GM18508 (cell line): ENCODE measurements at regions not wholly inside any gene's neighbourhood (a gene's known extent, or its start where the extent isn't known, plus 50 kb on each side); places are given as distances from the start of the nearest gene placed in this dataset.

Experiments used
- ATAC-seq: cut with Tn5 transposase; IDR thresholded peaks from one replicate; pipeline ENCODE4 v1.9.1; 2021; ENCODE audit warnings: moderate number of reproducible peaks; ENCODE audit not compliant: insufficient read depth, unreplicated experiment

- ATAC-seq = no peak
These were observed 196.3 kb upstream of the PLSCR5 start for GRCh38 chr3:146801492-146801891.

- ATAC-seq = no peak
These were observed 195.3 kb upstream of the PLSCR5 start for GRCh38 chr3:146800484-146800883.

GRCh38 chr3:146796078-146796477 is 190.9 kb upstream of the PLSCR5 start:
- ATAC-seq = no peak

GRCh38 chr3:146783446-146783845 is 178.3 kb upstream of the PLSCR5 start:
- ATAC-seq = no peak

- no peak for ATAC-seq
These were observed 176.5 kb upstream of the PLSCR5 start for GRCh38 chr3:146781606-146782005.

GRCh38 chr3:146781059-146781458 is 175.9 kb upstream of the PLSCR5 start:
- ATAC-seq = no peak

GRCh38 chr3:146780251-146780650 is 175.1 kb upstream of the PLSCR5 start:
- no peak for ATAC-seq

- ATAC-seq = no peak
These were observed 172.8 kb upstream of the PLSCR5 start for GRCh38 chr3:146777941-146778340.

GRCh38 chr3:146772211-146772743 is 167.1 kb upstream of the PLSCR5 start:
- ATAC-seq = no peak

GRCh38 chr3:146770881-146771280 is 165.7 kb upstream of the PLSCR5 start:
- ATAC-seq = no peak

GRCh38 chr3:146770301-146770700 is 165.2 kb upstream of the PLSCR5 start:
- no peak for ATAC-seq

- ATAC-seq = no peak
These were observed 152.6 kb upstream of the PLSCR5 start for GRCh38 chr3:146757759-146758158.

GRCh38 chr3:146750196-146750595 is 145.1 kb upstream of the PLSCR5 start:
- no peak for ATAC-seq

GRCh38 chr3:146747928-146748327 is 142.8 kb upstream of the PLSCR5 start:
- no peak for ATAC-seq

- ATAC-seq = no peak
These were observed 141.9 kb upstream of the PLSCR5 start for GRCh38 chr3:146747051-146747450.

GRCh38 chr3:146746190-146746589 is 141.0 kb upstream of the PLSCR5 start:
- ATAC-seq = no peak

GRCh38 chr3:146739203-146739671 is 134.1 kb upstream of the PLSCR5 start:
- ATAC-seq = peak; percentile 99

GRCh38 chr3:146732325-146732724 is 127.2 kb upstream of the PLSCR5 start:
- ATAC-seq = no peak

- no peak for ATAC-seq
These were observed 110.0 kb upstream of the PLSCR5 start for GRCh38 chr3:146715170-146715569.

- no peak for ATAC-seq
These were observed 107.7 kb upstream of the PLSCR5 start for GRCh38 chr3:146712806-146713205.

- ATAC-seq = no peak
These were observed 104.8 kb upstream of the PLSCR5 start for GRCh38 chr3:146709969-146710368.

GRCh38 chr3:146705225-146705624 is 100.1 kb upstream of the PLSCR5 start:
- ATAC-seq = peak; percentile 60

GRCh38 chr3:146702237-146702636 is 97.1 kb upstream of the PLSCR5 start:
- no peak for ATAC-seq
